ENCODE measurements at regions not wholly inside any gene's neighbourhood (a gene's known extent, or its start where the extent isn't known, plus 50 kb on each side); places are given as distances from the start of the nearest gene placed in this dataset.

DNA sequence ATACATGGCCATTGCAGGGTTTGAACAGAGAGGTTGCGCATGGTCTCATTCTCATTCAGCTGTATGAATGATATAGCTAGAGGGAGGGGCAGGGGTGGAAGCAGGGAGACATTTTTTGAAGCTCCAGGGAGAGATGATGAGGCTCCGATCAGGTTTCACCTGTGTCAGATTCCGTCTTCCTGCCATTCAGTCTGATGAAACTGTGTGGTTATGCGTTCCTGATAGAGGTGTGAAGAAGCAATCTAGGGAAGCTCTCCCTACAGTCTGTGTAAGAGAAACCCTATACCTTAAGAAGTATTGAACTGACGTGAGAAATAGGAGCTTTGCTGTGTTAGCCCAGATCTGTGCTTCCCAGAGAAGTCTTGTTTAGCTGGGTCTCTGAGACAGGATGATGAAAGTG lies 171.9 kb upstream of the NDN start:
- TF ChIP-seq, protein P1, sequence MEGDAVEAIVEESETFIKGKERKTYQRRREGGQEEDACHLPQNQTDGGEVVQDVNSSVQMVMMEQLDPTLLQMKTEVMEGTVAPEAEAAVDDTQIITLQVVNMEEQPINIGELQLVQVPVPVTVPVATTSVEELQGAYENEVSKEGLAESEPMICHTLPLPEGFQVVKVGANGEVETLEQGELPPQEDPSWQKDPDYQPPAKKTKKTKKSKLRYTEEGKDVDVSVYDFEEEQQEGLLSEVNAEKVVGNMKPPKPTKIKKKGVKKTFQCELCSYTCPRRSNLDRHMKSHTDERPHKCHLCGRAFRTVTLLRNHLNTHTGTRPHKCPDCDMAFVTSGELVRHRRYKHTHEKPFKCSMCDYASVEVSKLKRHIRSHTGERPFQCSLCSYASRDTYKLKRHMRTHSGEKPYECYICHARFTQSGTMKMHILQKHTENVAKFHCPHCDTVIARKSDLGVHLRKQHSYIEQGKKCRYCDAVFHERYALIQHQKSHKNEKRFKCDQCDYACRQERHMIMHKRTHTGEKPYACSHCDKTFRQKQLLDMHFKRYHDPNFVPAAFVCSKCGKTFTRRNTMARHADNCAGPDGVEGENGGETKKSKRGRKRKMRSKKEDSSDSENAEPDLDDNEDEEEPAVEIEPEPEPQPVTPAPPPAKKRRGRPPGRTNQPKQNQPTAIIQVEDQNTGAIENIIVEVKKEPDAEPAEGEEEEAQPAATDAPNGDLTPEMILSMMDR (IDR thresholded peaks at IDR 0.05 in 2 of 3, conservative IDR thresholded peaks at IDR 0.05 in 1 of 3; ENCODE audit: borderline replicate concordance in 1 of 3, insufficient read depth in 1 of 3, low read depth in 2 of 3, low read length in 2 of 3): no peak
- no peak for TF ChIP-seq EZH2 (IDR thresholded peaks at IDR 0.05)
- TF ChIP-seq, protein P2, sequence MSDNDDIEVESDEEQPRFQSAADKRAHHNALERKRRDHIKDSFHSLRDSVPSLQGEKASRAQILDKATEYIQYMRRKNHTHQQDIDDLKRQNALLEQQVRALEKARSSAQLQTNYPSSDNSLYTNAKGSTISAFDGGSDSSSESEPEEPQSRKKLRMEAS (IDR thresholded peaks at IDR 0.05): no peak

Measured in HCT116 (cell line).